ENCODE measurements at regions not wholly inside any gene's neighbourhood (a gene's known extent, or its start where the extent isn't known, plus 50 kb on each side); places are given as distances from the start of the nearest gene placed in this dataset.

- TF ChIP-seq CTCF (IDR thresholded peaks at IDR 0.05) (no peak), POLR2A (IDR thresholded peaks at IDR 0.05) (no peak)
Measured at GRCh38 chr13:107803822-107804495, 411.4 kb downstream of the LIG4 start.
